Stimulated activated naive CD8-positive, alpha-beta T cell treated with anti-CD3 and anti-CD28 coated beads, Interleukin-15, Interleukin-2, amounts not matched to agents 100 ng/mL and 50 ng/mL, for 24 hours (primary cell): ENCODE measurements at regions not wholly inside any gene's neighbourhood (a gene's known extent, or its start where the extent isn't known, plus 50 kb on each side); places are given as distances from the start of the nearest gene placed in this dataset.
A peak's percentile ranks its signal among the peaks of the same experiment; 100 is the strongest.
"Not testable (repeated sequence)": the region's sequence is repeated elsewhere in the genome, so short reads cannot be mapped to it uniquely, and the experiment has no call there.

Experiments used
- H3K27ac Mint-ChIP-seq: one replicate; pipeline ENCODE4 v1.8.0; 2021; ENCODE audit warnings: mild to moderate bottlenecking, mixed read lengths
- H3K27me3 Mint-ChIP-seq: one replicate; pipeline ENCODE4 v1.8.0; 2021; ENCODE audit warnings: mixed read lengths
- H3K36me3 Mint-ChIP-seq: one replicate; pipeline ENCODE4 v1.8.0; 2021; ENCODE audit warnings: low read depth, mixed read lengths
- H3K4me1 Mint-ChIP-seq: one replicate; pipeline ENCODE4 v1.8.0; 2021; ENCODE audit warnings: low read depth, mixed read lengths
- H3K4me3 Mint-ChIP-seq: one replicate; pipeline ENCODE4 v1.8.0; 2021; ENCODE audit warnings: mild to moderate bottlenecking, mixed read lengths
- H3K9me3 Mint-ChIP-seq: one replicate; pipeline ENCODE4 v1.8.0; 2021; ENCODE audit warnings: mixed read lengths

DNA sequence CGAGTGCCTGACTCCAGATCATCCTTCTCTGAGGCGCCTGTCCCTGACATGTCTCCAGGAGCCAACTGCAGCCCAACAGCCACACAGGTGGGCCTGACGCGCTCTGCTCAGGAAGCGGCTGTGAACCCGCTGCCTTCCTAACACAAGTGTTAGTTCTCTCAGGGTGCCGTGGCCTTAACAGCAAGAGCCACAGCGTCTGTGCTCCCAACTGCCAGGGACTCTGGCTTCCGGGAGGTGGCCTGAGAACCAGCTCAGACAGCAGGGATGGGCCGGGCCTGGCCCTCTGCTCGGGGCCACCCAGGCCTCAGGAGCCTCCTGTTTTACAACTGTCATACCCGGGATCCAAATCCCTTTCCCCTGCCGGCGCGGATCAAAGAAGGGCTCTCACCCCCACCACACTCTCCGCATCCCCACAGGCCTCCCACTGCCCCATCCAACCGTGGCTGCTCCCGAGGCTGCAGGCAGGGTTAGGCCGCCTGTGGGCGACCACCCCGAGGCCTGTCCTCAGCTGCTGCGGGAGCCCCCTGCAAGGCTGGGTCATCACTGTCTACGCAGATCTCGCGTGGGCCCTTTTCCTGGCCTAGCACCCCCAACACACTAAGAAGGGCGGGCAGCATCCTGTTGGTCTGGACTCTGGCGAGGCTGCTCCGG is 114.2 kb upstream of the ZNF236 start:
- Mint-ChIP-seq H3K4me1 (no peaks in the 10 kb centered on the region), H3K9me3 (no peaks in the 10 kb centered on the region), H3K36me3 (no peaks in the 10 kb centered on the region), H3K27ac (no peak overlapping the region), H3K4me3 (no peak overlapping the region), H3K27me3 (no peaks in the 10 kb centered on the region)

- no peaks in the 10 kb centered on the region for H3K27me3 Mint-ChIP-seq
- H3K9me3 Mint-ChIP-seq: no peaks in the 10 kb centered on the region
- H3K4me1 Mint-ChIP-seq: no peaks in the 10 kb centered on the region
- no peak overlapping the region for H3K27ac Mint-ChIP-seq
- H3K4me3 Mint-ChIP-seq: no peak overlapping the region
- no peaks in the 10 kb centered on the region for H3K36me3 Mint-ChIP-seq
Observed at GRCh38 chr18:76707534-76707933, 114.8 kb upstream of the ZNF236 start.

DNA sequence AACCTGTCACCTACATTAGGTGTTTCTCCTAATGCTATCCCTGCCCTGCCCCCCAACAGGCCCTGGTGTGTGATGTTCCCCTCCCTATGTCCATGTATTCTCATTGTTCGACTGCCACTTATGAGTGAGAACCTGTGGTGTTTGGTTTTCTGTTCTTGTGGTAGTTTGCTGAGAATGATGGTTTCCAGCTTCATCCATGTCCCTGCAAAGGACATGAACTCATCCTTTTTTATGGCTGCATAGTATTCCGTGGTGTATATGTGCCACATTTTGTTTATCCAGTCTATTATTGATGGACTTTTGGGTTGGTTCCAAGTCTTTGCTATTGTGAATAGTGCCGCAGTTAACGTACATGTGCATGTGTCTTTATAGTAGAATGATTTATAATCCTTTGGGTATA is 117.8 kb upstream of the ZNF236 start:
- H3K4me3 Mint-ChIP-seq, H3K27ac Mint-ChIP-seq, H3K9me3 Mint-ChIP-seq, H3K27me3 Mint-ChIP-seq, H3K4me1 Mint-ChIP-seq, H3K36me3 Mint-ChIP-seq: not testable (repeated sequence)

GRCh38 chr18:76699923-76700322 is 122.4 kb upstream of the ZNF236 start:
- Mint-ChIP-seq H3K4me3 (no peak overlapping the region), H3K27ac (no peak overlapping the region), H3K4me1 (no peaks in the 10 kb centered on the region), H3K27me3 (peaks cover 39% of the 10 kb centered on the region), H3K9me3 (no peaks in the 10 kb centered on the region), H3K36me3 (no peaks in the 10 kb centered on the region)

DNA sequence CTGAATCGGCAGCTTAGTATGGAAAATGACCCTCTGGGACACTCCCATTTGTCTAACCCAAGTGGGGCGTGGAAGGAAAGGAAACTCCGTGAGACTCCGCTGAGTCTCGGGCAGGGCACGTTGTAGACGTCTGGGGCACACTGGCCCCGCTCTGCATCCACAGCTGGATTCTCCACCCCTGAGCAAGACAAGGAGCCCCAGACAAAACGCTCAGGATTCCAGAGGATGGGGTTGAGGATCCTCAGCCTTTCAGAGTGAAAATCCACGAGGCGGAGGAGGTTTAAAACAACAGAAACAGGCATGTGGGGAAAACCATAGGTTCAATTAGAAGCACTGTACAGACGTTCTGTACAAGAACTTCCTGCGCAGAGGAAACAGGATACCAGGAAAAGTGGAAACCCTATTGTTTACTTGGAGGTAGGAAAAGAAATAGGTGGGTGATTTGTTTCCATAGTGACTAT is 124.9 kb upstream of the ZNF236 start:
- H3K27ac Mint-ChIP-seq: no peak overlapping the region
- H3K4me3 Mint-ChIP-seq: no peak overlapping the region
- no peaks in the 10 kb centered on the region for H3K36me3 Mint-ChIP-seq
- H3K27me3 Mint-ChIP-seq: peaks cover 56% of the 10 kb centered on the region
- no peaks in the 10 kb centered on the region for H3K4me1 Mint-ChIP-seq
- no peaks in the 10 kb centered on the region for H3K9me3 Mint-ChIP-seq

- no peaks in the 10 kb centered on the region for H3K36me3 Mint-ChIP-seq
- H3K4me3 Mint-ChIP-seq: no peak overlapping the region
- peaks cover 11% of the 10 kb centered on the region for H3K4me1 Mint-ChIP-seq
- peaks cover 70% of the 10 kb centered on the region for H3K27me3 Mint-ChIP-seq
- no peaks in the 10 kb centered on the region for H3K9me3 Mint-ChIP-seq
- no peak overlapping the region for H3K27ac Mint-ChIP-seq
Observed at GRCh38 chr18:76691800-76692199, 130.6 kb upstream of the ZNF236 start.

- Mint-ChIP-seq H3K36me3 (no peaks in the 10 kb centered on the region), H3K4me3 (no peak overlapping the region), H3K27ac (no peak overlapping the region), H3K9me3 (no peaks in the 10 kb centered on the region), H3K4me1 (peaks cover 14% of the 10 kb centered on the region), H3K27me3 (peaks cover 70% of the 10 kb centered on the region)
Observed at GRCh38 chr18:76689646-76690264, 132.6 kb upstream of the ZNF236 start.

GRCh38 chr18:76688724-76689472 is 133.5 kb upstream of the ZNF236 start:
- no peaks in the 10 kb centered on the region for H3K36me3 Mint-ChIP-seq
- H3K27ac Mint-ChIP-seq: no peak overlapping the region
- no peak overlapping the region for H3K4me3 Mint-ChIP-seq
- peaks cover 14% of the 10 kb centered on the region for H3K4me1 Mint-ChIP-seq
- peaks cover 68% of the 10 kb centered on the region for H3K27me3 Mint-ChIP-seq
- H3K9me3 Mint-ChIP-seq: no peaks in the 10 kb centered on the region

GRCh38 chr18:76687304-76687962 is 134.9 kb upstream of the ZNF236 start:
- Mint-ChIP-seq H3K4me1 (peaks cover 14% of the 10 kb centered on the region), H3K27me3 (peaks cover 57% of the 10 kb centered on the region), H3K27ac (no peak overlapping the region), H3K4me3 (no peak overlapping the region), H3K36me3 (no peaks in the 10 kb centered on the region), H3K9me3 (no peaks in the 10 kb centered on the region)

DNA sequence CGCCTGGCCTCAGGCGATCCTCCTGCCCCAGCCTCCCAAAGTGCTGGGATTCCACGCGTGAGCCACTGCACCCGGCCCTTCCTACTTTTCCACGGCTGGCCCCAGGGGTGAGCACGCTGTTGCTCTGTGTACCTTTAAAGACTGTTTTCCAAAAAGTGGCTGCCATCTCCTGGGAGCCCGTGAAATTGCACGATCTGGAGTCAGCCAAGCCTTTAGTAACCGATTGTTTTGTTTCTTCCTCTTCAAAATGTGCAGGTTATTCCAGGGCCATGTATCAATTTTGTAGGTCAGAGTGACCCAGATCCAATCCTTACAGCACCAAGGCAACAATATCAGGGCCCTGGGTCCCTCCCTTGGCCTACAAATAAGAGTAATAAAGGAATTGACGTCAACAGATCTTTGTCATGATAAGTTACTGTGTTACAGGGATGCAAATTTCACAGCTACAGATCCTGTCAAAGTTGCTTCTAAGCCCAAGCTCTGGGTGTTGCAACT is 135.6 kb upstream of the ZNF236 start:
- peak overlapping the region; percentile 12 for H3K4me3 Mint-ChIP-seq
- peaks cover 14% of the 10 kb centered on the region for H3K4me1 Mint-ChIP-seq
- H3K36me3 Mint-ChIP-seq: no peaks in the 10 kb centered on the region
- no peaks in the 10 kb centered on the region for H3K9me3 Mint-ChIP-seq
- H3K27ac Mint-ChIP-seq: peak overlapping the region; percentile 63
- H3K27me3 Mint-ChIP-seq: peaks cover 53% of the 10 kb centered on the region

- H3K27me3 Mint-ChIP-seq: peaks cover 44% of the 10 kb centered on the region
- peaks cover 14% of the 10 kb centered on the region for H3K4me1 Mint-ChIP-seq
- no peak overlapping the region for H3K27ac Mint-ChIP-seq
- no peak overlapping the region for H3K4me3 Mint-ChIP-seq
- no peaks in the 10 kb centered on the region for H3K36me3 Mint-ChIP-seq
- no peaks in the 10 kb centered on the region for H3K9me3 Mint-ChIP-seq
Observed at GRCh38 chr18:76685860-76686259, 136.5 kb upstream of the ZNF236 start.

DNA sequence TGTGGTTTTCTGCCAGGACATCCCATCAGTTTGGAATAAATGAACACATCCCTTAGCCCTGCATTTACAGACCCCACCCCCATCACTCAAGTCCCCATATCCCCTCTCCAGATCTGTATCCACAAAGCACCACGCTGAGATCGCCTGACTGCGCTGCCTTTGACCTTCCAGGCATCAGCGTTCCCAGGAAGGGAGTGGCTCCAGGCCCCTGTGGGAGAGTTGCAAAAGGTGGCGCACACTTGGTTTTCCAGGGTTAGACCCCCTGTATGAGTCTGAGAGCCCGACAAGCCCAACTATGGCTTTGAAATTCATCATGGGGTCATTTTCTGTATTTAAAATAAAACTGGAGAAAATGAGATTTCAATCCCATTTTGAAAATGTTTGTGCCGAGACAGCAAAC is 137.0 kb upstream of the ZNF236 start:
- Mint-ChIP-seq H3K27me3 (peaks cover 42% of the 10 kb centered on the region), H3K27ac (no peak overlapping the region), H3K4me1 (peaks cover 14% of the 10 kb centered on the region), H3K4me3 (no peak overlapping the region), H3K9me3 (no peaks in the 10 kb centered on the region), H3K36me3 (no peaks in the 10 kb centered on the region)

GRCh38 chr18:76684265-76684664 is 138.1 kb upstream of the ZNF236 start:
- Mint-ChIP-seq H3K9me3 (no peaks in the 10 kb centered on the region), H3K36me3 (no peaks in the 10 kb centered on the region), H3K27ac (no peak overlapping the region), H3K4me3 (no peak overlapping the region), H3K27me3 (peaks cover 32% of the 10 kb centered on the region), H3K4me1 (peaks cover 14% of the 10 kb centered on the region)

DNA sequence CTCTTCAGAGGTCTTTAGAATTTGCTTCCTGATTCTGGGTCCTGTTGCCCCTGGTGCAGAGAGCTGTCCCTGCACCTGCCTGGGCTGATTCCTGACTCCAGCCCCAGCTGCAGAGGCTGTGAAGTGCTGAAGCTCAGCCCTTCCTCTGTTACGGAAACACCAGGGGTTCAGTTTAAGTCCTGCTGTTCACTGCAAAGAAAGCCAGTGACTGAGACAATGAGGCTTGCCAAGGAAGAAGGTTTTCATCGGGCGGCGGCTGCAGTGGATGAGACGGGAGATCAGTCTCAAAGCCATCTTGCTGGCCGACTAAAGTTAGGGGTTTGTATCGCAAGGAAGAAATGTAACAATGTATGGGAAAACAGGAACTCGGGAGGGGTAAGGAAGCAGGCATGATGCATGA is 142.4 kb upstream of the ZNF236 start:
- H3K27me3 Mint-ChIP-seq: peaks cover 8% of the 10 kb centered on the region
- H3K36me3 Mint-ChIP-seq: no peaks in the 10 kb centered on the region

GRCh38 chr18:76679259-76679658 is 143.1 kb upstream of the ZNF236 start:
- Mint-ChIP-seq H3K4me3 (no peak overlapping the region), H3K9me3 (no peaks in the 10 kb centered on the region)

More for the DNA sequence above, 142.4 kb upstream of the ZNF236 start:
- H3K4me3 Mint-ChIP-seq: no peak overlapping the region
- no peak overlapping the region for H3K27ac Mint-ChIP-seq
- no peaks in the 10 kb centered on the region for H3K4me1 Mint-ChIP-seq
- no peaks in the 10 kb centered on the region for H3K9me3 Mint-ChIP-seq

More at GRCh38 chr18:76679259-76679658, 143.1 kb upstream of the ZNF236 start:
- no peak overlapping the region for H3K27ac Mint-ChIP-seq
- peaks cover 4% of the 10 kb centered on the region for H3K27me3 Mint-ChIP-seq
- no peaks in the 10 kb centered on the region for H3K4me1 Mint-ChIP-seq
- no peaks in the 10 kb centered on the region for H3K36me3 Mint-ChIP-seq
